IMR-90 (cell line): ENCODE measurements at regions not wholly inside any gene's neighbourhood (a gene's known extent, or its start where the extent isn't known, plus 50 kb on each side); places are given as distances from the start of the nearest gene placed in this dataset.

ENCODE experiments used
- ATAC-seq: fragments of 200-7000 bp; cut with Tn5 transposase; 2 replicates; pipeline ENCODE4 v1.9.1; 2020; ENCODE audit warnings: low read depth, mild to moderate bottlenecking, moderate library complexity
- BruUV-seq: library from RNA; stranded (reverse); fragments of 400-500 nt; replicated peaks from 2 replicates; lab custom pipeline; 2021; lab: Mats Ljungman, UMichigan
- CTCF ChIA-PET: fragments of 300-600 bp; formaldehyde crosslinking; extraction: SDS; loops from one replicate; lab custom pipeline; 2021; ENCODE audit warnings: antibody characterized with exemption; lab: Yijun Ruan, JAX
- POLR2A ChIA-PET: fragments of 300-600 bp; sonication (Branson Sonifier 250); formaldehyde crosslinking; loops from one replicate; lab custom pipeline; 2022; ENCODE audit warnings: antibody characterized with exemption; ENCODE audit not compliant: unreplicated experiment; lab: Charles Lee
- DNase-seq: peaks from one replicate; pipeline ENCODE4 v3.0.0; 2013
- H2AFZ ChIP-seq: replicated peaks from 2 replicates; pipeline ENCODE3; 2013; ENCODE audit warnings: low read length, mild to moderate bottlenecking; ENCODE audit not compliant: poor library complexity
- H2AK5ac ChIP-seq: 2 replicates; pipeline ENCODE4 v1.6.1; 2013; ENCODE audit warnings: low read depth, low read length, inconsistent platforms
- H2AK9ac ChIP-seq: replicated peaks from 2 replicates; pipeline ENCODE3; 2013; ENCODE audit warnings: mild to moderate bottlenecking, low read depth, low read length, moderate library complexity; ENCODE audit not compliant: poor library complexity
- H2BK120ac ChIP-seq: 2 replicates; pipeline ENCODE4 v1.6.1; 2013; ENCODE audit warnings: low read depth, low read length, inconsistent platforms
- H2BK15ac ChIP-seq: 3 replicates; pipeline ENCODE4 v1.6.1; 2013; ENCODE audit warnings: low read depth, low read length, inconsistent platforms
- H2BK20ac ChIP-seq: 2 replicates; pipeline ENCODE4 v1.6.1; 2013; ENCODE audit warnings: low read depth, mild to moderate bottlenecking, inconsistent platforms, low read length, moderate library complexity
- H2BK5ac ChIP-seq: 2 replicates; pipeline ENCODE4 v1.6.1; 2013; ENCODE audit warnings: mild to moderate bottlenecking, low read depth, low read length, inconsistent platforms; ENCODE audit not compliant: poor library complexity, severe bottlenecking
- H3K14ac ChIP-seq: replicated peaks from 2 replicates; pipeline ENCODE4 v1.6.1; 2013; ENCODE audit warnings: low read depth, low read length, inconsistent platforms
- H3K18ac ChIP-seq: 2 replicates; pipeline ENCODE4 v1.6.1; 2013; ENCODE audit warnings: low read depth, low read length, control low read depth
- H3K23ac ChIP-seq: 2 replicates; pipeline ENCODE4 v1.6.1; 2013; ENCODE audit warnings: low read depth, low read length, inconsistent platforms
- H3K27ac ChIP-seq: 2 replicates; pipeline ENCODE4 v1.5.1; 2013; ENCODE audit warnings: mild to moderate bottlenecking, control low read depth, low read length; ENCODE audit not compliant: insufficient read depth
- H3K27me3 ChIP-seq: 2 replicates; pipeline ENCODE4 v1.6.1; 2013; ENCODE audit warnings: low read length; ENCODE audit not compliant: control insufficient read depth, insufficient read depth
- H3K36me3 ChIP-seq: 2 replicates; pipeline ENCODE4 v1.6.1; 2013; ENCODE audit warnings: low read length, mixed read lengths; ENCODE audit not compliant: control insufficient read depth, insufficient read depth
- H3K4ac ChIP-seq: 2 replicates; pipeline ENCODE4 v1.6.1; 2013; ENCODE audit warnings: low read depth, low read length, inconsistent platforms
- H3K4me1 ChIP-seq: 2 replicates; pipeline ENCODE4 v1.6.1; 2013; ENCODE audit warnings: low read length, mixed read lengths; ENCODE audit not compliant: control insufficient read depth, insufficient read depth
- H3K4me2 ChIP-seq: 2 replicates; pipeline ENCODE4 v1.6.1; 2013; ENCODE audit warnings: low read depth, mild to moderate bottlenecking, control low read depth, low read length, moderate library complexity
- H3K4me3 ChIP-seq: 2 replicates; pipeline ENCODE4 v1.5.1; 2013; ENCODE audit warnings: low read depth, mild to moderate bottlenecking, control low read depth, low read length, moderate library complexity; ENCODE audit not compliant: insufficient read depth
- H3K56ac ChIP-seq: 2 replicates; pipeline ENCODE4 v1.6.1; 2013; ENCODE audit warnings: low read length, inconsistent platforms; ENCODE audit not compliant: insufficient read depth; ENCODE audit errors: extremely low read depth
- H3K79me1 ChIP-seq, 2 experiments: 2 replicates each; pipeline ENCODE4 v1.6.1; 2013; ENCODE audit warnings: low read length in 2 of 2, inconsistent platforms in 1 of 2, low read depth in 1 of 2
- H3K9ac ChIP-seq: 2 replicates; pipeline ENCODE4 v1.6.1; 2013; ENCODE audit warnings: low read depth, low read length, control low read depth
- H3K9me1 ChIP-seq: 2 replicates; pipeline ENCODE4 v1.6.1; 2013; ENCODE audit warnings: low read length, inconsistent platforms; ENCODE audit not compliant: insufficient read depth
- H3K9me3 ChIP-seq: 2 replicates; pipeline ENCODE4 v1.6.1; 2013; ENCODE audit warnings: low read length; ENCODE audit not compliant: control insufficient read depth, insufficient read depth
- H4K20me1 ChIP-seq: 2 replicates; pipeline ENCODE4 v1.6.1; 2013; ENCODE audit warnings: low read length, inconsistent platforms; ENCODE audit not compliant: insufficient read depth
- H4K5ac ChIP-seq: 2 replicates; pipeline ENCODE4 v1.6.1; 2013; ENCODE audit warnings: mild to moderate bottlenecking, low read depth, low read length, control low read depth
- H4K8ac ChIP-seq, 2 experiments: 2 replicates each; pipeline ENCODE4 v1.6.1; 2013; ENCODE audit warnings: low read depth in 2 of 2, low read length in 2 of 2, control low read depth in 1 of 2, inconsistent platforms in 1 of 2
- H4K91ac ChIP-seq: 2 replicates; pipeline ENCODE4 v1.6.1; 2013; ENCODE audit warnings: low read depth, low read length, inconsistent platforms; ENCODE audit not compliant: insufficient read depth
- CEBPB ChIP-seq: IDR thresholded peaks from 2 replicates; pipeline ENCODE4 v1.6.1; 2012; ENCODE audit warnings: low read depth, low read length, improper control_type of control experiment
- MAFK ChIP-seq: IDR thresholded peaks from 2 replicates; pipeline ENCODE4 v1.6.1; 2012; ENCODE audit warnings: low read depth, low read length, improper control_type of control experiment
- MXI1 ChIP-seq: IDR thresholded peaks from 2 replicates; pipeline ENCODE4 v1.6.1; 2012; ENCODE audit warnings: low read depth, mild to moderate bottlenecking, low read length, moderate library complexity, borderline replicate concordance
- SMC3 ChIP-seq: fragments of 150-350 bp; IDR thresholded peaks from 2 replicates; pipeline ENCODE4 v1.6.1; 2016; ENCODE audit warnings: low read depth, mild to moderate bottlenecking, antibody characterized with exemption, low read length, moderate library complexity
- WGBS, 2 experiments: methylation state at CpG; one replicate each; pipeline versions ENCODE4 v1.1.5 to v1.1.7; 2013; ENCODE audit warnings: missing lambda C conversion rate in 2 of 2; ENCODE audit not compliant: insufficient read length in 1 of 2; ENCODE audit errors: extremely low coverage in 2 of 2; 5-methylcytosine and 5-hydroxymethylcytosine counted together
- dilution Hi-C: fragments of 300-500 bp; cut with HindIII; formaldehyde crosslinking; loops from one replicate; pipeline ENCODE4 v1.14.3; 2018; ENCODE audit warnings: low sequenced_read_pairs; ENCODE audit not compliant: unreplicated experiment
- in situ Hi-C: fragments of 300-500 bp; cut with MboI; formaldehyde crosslinking; loops from 3 replicates; pipeline ENCODE4 v1.14.3; 2019; ENCODE audit warnings: low sequenced_read_pairs, inconsistent platforms, mixed read lengths
- intact Hi-C: fragments of 100-400 bp; cut with micrococcal nuclease; formaldehyde crosslinking; loops from 2 replicates; pipeline ENCODE4 v1.10.0; 2022
- TF ChIP-seq, protein P1 (sequence below): fragments of 150-350 bp; IDR thresholded peaks from 2 replicates; pipeline ENCODE4 v1.6.1; 2017; ENCODE audit warnings: mild to moderate bottlenecking, antibody characterized with exemption, low read length, low read depth

DNA sequence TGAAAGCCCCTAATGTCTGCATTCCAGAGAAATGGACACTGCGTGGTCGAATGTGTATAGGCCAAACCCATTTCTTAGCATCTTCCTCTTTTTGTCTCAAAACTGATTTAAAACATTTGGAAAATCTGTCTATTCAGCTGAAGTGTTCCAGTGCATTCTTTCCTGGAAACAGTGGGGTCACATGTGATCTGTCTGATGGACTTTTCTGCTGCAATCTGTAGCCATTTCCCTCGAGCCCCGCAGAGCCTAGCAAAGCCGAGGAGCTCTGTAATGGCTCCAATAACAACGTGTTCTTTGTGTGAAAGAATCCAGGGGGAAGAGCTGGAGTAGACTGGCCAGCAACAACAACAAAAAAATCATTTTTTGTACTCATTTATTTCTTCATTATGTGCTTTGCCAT lies 329.3 kb downstream of the BARHL2 start:
- no peak overlapping the region for H2BK120ac ChIP-seq
- no peak overlapping the region for H3K14ac ChIP-seq
- no peak overlapping the region for H4K8ac ChIP-seq
- no peak overlapping the region for H2AFZ ChIP-seq
- no peak overlapping the region for H3K4me2 ChIP-seq
- no peaks in the 10 kb centered on the region for H4K20me1 ChIP-seq
- H3K27me3 ChIP-seq = no peaks in the 10 kb centered on the region
- no TSS peak for BruUV-seq
- no peaks in the 10 kb centered on the region for H3K9me1 ChIP-seq
- H3K4me1 ChIP-seq = no peaks in the 10 kb centered on the region
- H3K9me3 ChIP-seq = no peaks in the 10 kb centered on the region
- H4K5ac ChIP-seq = no peak overlapping the region
- intact Hi-C loops = no loop called here
- TF ChIP-seq, protein P1, sequence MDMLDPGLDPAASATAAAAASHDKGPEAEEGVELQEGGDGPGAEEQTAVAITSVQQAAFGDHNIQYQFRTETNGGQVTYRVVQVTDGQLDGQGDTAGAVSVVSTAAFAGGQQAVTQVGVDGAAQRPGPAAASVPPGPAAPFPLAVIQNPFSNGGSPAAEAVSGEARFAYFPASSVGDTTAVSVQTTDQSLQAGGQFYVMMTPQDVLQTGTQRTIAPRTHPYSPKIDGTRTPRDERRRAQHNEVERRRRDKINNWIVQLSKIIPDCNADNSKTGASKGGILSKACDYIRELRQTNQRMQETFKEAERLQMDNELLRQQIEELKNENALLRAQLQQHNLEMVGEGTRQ = no peak
- TF ChIP-seq SMC3 (no peak), MXI1 (no peak), MAFK (no peak), CEBPB (no peak)
- no peak overlapping the region for H2AK9ac ChIP-seq
- DNase-seq = no peak
- no peak overlapping the region for H3K4me3 ChIP-seq
- in situ Hi-C loops = no loop called here
- no peak overlapping the region for H2BK20ac ChIP-seq
- no peak overlapping the region for H3K56ac ChIP-seq
- no peak overlapping the region for H3K23ac ChIP-seq
- H2BK15ac ChIP-seq = no peak overlapping the region
- no peak overlapping the region for H4K91ac ChIP-seq
- dilution Hi-C loops = no loop called here
- H3K9ac ChIP-seq = no peak overlapping the region
- no peaks in the 10 kb centered on the region for H3K36me3 ChIP-seq
- no peak overlapping the region for H3K18ac ChIP-seq
- ChIA-PET POLR2A (no interaction called here), CTCF (no interaction called here)
- no peak overlapping the region for H3K27ac ChIP-seq
- no peak for ATAC-seq
- no CpG with 5 or more reads among the region's 6 CpGs for WGBS, 2 experiments
- no peak overlapping the region for H2AK5ac ChIP-seq
- no peak overlapping the region for H3K4ac ChIP-seq
- no peaks in the 10 kb centered on the region for H3K79me1 ChIP-seq
- H2BK5ac ChIP-seq = no peak overlapping the region
